GM12878 (cell line): ENCODE measurements at regions not wholly inside any gene's neighbourhood (a gene's known extent, or its start where the extent isn't known, plus 50 kb on each side); places are given as distances from the start of the nearest gene placed in this dataset.
A peak's percentile ranks its signal among the peaks of the same experiment; 100 is the strongest.

Source experiments
- ATAC-seq: fragments of 200-7000 bp; cut with Tn5 transposase; 3 replicates; pipeline ENCODE4 v1.9.1; 2020; ENCODE audit warnings: mild to moderate bottlenecking, moderate library complexity
- BruUV-seq: library from RNA; stranded (reverse); fragments of 400-500 nt; replicated peaks from 2 replicates; lab custom pipeline; 2021; lab: Mats Ljungman, UMichigan
- CTCF ChIA-PET: fragments of 300-600 bp; sonication (Branson Sonifier 250); formaldehyde crosslinking; extraction: SDS; loops from one replicate; lab custom pipeline; 2021; ENCODE audit warnings: inconsistent platforms; lab: Yijun Ruan, JAX
- POLR2A ChIA-PET: fragments of 350-600 bp; formaldehyde crosslinking; extraction: SDS; loops from one replicate; lab custom pipeline; 2021; ENCODE audit warnings: inconsistent platforms; lab: Charles Lee
- RAD21 ChIA-PET: fragments of 300-600 bp; sonication (Branson Sonifier 250); formaldehyde crosslinking; loops from one replicate; lab custom pipeline; 2023; ENCODE audit warnings: antibody characterized with exemption; ENCODE audit not compliant: unreplicated experiment; lab: Charles Lee
- SMC1A ChIA-PET: fragments of 300-600 bp; sonication (Branson Sonifier 250); formaldehyde crosslinking; loops from one replicate; lab custom pipeline; 2023; ENCODE audit not compliant: unreplicated experiment, uncharacterized antibody; lab: Charles Lee
- DNase-seq: peaks from one replicate; pipeline ENCODE4 v3.0.0-alpha.2; 2011; ENCODE audit warnings: low read depth, low spot score
- FAIRE-seq: peaks from 3 replicates; lab custom pipeline; 2011; peaks lifted over from hg19 to GRCh38; lab: Jason Lieb, UNC
- H2AFZ ChIP-seq: 2 replicates; pipeline ENCODE4 v1.6.0; 2011; ENCODE audit warnings: low read depth, low read length, control low read depth; ENCODE audit not compliant: control insufficient read depth
- H3K27ac ChIP-seq: 2 replicates; pipeline ENCODE4 v1.5.1; 2011; ENCODE audit warnings: control low read depth; ENCODE audit not compliant: control insufficient read depth, insufficient read depth
- H3K27me3 ChIP-seq, 2 experiments: replicated peaks in 1 of 2; 2 replicates each; pipeline versions ENCODE4 v1.6.0 to v1.6.1; 2011; ENCODE audit warnings: low read length in 1 of 2; ENCODE audit not compliant: control insufficient read depth in 2 of 2, insufficient read depth in 2 of 2
- H3K36me3 ChIP-seq, 2 experiments: 2 replicates each; pipeline ENCODE4 v1.5.1; 2011; ENCODE audit warnings: low read length in 1 of 2; ENCODE audit not compliant: control insufficient read depth in 2 of 2, insufficient read depth in 2 of 2
- H3K4me1 ChIP-seq: 2 replicates; pipeline ENCODE4 v1.6.1; 2011; ENCODE audit warnings: mild to moderate bottlenecking, low read length, moderate library complexity, mixed read lengths; ENCODE audit not compliant: control insufficient read depth, insufficient read depth
- H3K4me2 ChIP-seq: 2 replicates; pipeline ENCODE4 v1.6.0; 2011; ENCODE audit warnings: control low read depth; ENCODE audit not compliant: control insufficient read depth, insufficient read depth
- H3K4me3 ChIP-seq: fragments of 200-600 bp; sonication (generic); 2 replicates; pipeline ENCODE4 v1.5.1; 2016
- H3K79me2 ChIP-seq: 2 replicates; pipeline ENCODE4 v1.6.0; 2011; ENCODE audit warnings: low read length; ENCODE audit not compliant: control insufficient read depth, insufficient read depth
- H3K9ac ChIP-seq: 2 replicates; pipeline ENCODE4 v1.8.0; 2011; ENCODE audit warnings: low read length, control low read depth, mixed read lengths; ENCODE audit not compliant: control insufficient read depth, insufficient read depth
- H3K9me3 ChIP-seq: replicated peaks from 3 replicates; pipeline ENCODE4 v1.5.1; 2011; ENCODE audit warnings: mild to moderate bottlenecking, low read length; ENCODE audit not compliant: control insufficient read depth, insufficient read depth
- H4K20me1 ChIP-seq: 2 replicates; pipeline ENCODE4 v1.6.0; 2011; ENCODE audit not compliant: control insufficient read depth, insufficient read depth
- BMI1 ChIP-seq: fragments of 450-650 bp; IDR thresholded peaks from 2 replicates; pipeline ENCODE4 v1.6.1; 2016; ENCODE audit warnings: mild to moderate bottlenecking, moderate library complexity, borderline replicate concordance
- ELK1 ChIP-seq: IDR thresholded peaks from 2 replicates; pipeline ENCODE4 v1.6.1; 2012; ENCODE audit warnings: low read depth, low read length, improper control_type of control experiment
- NR2C1 ChIP-seq: fragments of 450-650 bp; IDR thresholded peaks from 2 replicates; pipeline ENCODE4 v1.6.1; 2017; ENCODE audit warnings: antibody characterized with exemption, mild to moderate bottlenecking, moderate library complexity
- PAX5 ChIP-seq: IDR thresholded peaks from 2 replicates; pipeline ENCODE4 v1.6.1; 2011; ENCODE audit warnings: low read depth, low read length, borderline replicate concordance
- SIX5 ChIP-seq: IDR thresholded peaks from 2 replicates; pipeline ENCODE4 v1.6.1; 2011; ENCODE audit warnings: mild to moderate bottlenecking, low read depth, low read length, moderate library complexity; ENCODE audit not compliant: severe bottlenecking
- TCF12 ChIP-seq: IDR thresholded peaks from 2 replicates; pipeline ENCODE4 v1.6.1; 2011; ENCODE audit warnings: low read depth, mild to moderate bottlenecking, low read length
- WGBS: methylation state at CpG from one replicate; pipeline ENCODE4 v1.1.6; 2016; ENCODE audit warnings: low lambda C conversion rate; ENCODE audit not compliant: insufficient replicate concordance, insufficient coverage; ENCODE audit errors: missing lambda C conversion rate; 5-methylcytosine and 5-hydroxymethylcytosine counted together
- in situ Hi-C: fragments of 300-500 bp; cut with MboI; formaldehyde crosslinking; loops from 9 replicates; pipeline ENCODE4 v1.14.3; 2018; ENCODE audit warnings: mixed read lengths
- intact Hi-C: fragments of 100-400 bp; cut with micrococcal nuclease; formaldehyde crosslinking; loops from one replicate; pipeline ENCODE4 v1.14.2; 2022; ENCODE audit not compliant: unreplicated experiment
- TF ChIP-seq, protein P1 (sequence below), 3 experiments: IDR thresholded peaks in 2 of 3; conservative IDR thresholded peaks in 1 of 3; 2 replicates each; pipeline ENCODE4 v1.5.1; 2011; ENCODE audit warnings: low read depth in 3 of 3, low read length in 3 of 3, mild to moderate bottlenecking in 3 of 3, control low read depth in 2 of 3, moderate library complexity in 2 of 3, inconsistent platforms in 1 of 3, mixed read lengths in 1 of 3; ENCODE audit not compliant: control insufficient read depth in 2 of 3, insufficient read depth in 1 of 3; ENCODE audit errors: extremely low read depth in 1 of 3

- Histone ChIP-seq H3K27me3 (no peaks in the 10 kb centered on the region), H3K4me2 (no peak overlapping the region), H3K4me3 (no peak overlapping the region), H4K20me1 (no peaks in the 10 kb centered on the region), H3K4me1 (no peaks in the 10 kb centered on the region), H3K27ac (no peak overlapping the region), H3K36me3 (no peaks in the 10 kb centered on the region), H3K79me2 (no peaks in the 10 kb centered on the region), H3K9me3 (no peaks in the 10 kb centered on the region), H3K9ac (no peak overlapping the region), H2AFZ (no peak overlapping the region)
- CTCF ChIA-PET, result no interaction called here
- in situ Hi-C loops (no loop called here), intact Hi-C loops (no loop called here)
- no peak for DNase-seq
- SMC1A ChIA-PET, result no interaction called here
- no TSS peak for BruUV-seq
- no peak for ATAC-seq
- RAD21 ChIA-PET, result no interaction called here
- no peak for TF ChIP-seq BMI1
- TF ChIP-seq, protein P1, sequence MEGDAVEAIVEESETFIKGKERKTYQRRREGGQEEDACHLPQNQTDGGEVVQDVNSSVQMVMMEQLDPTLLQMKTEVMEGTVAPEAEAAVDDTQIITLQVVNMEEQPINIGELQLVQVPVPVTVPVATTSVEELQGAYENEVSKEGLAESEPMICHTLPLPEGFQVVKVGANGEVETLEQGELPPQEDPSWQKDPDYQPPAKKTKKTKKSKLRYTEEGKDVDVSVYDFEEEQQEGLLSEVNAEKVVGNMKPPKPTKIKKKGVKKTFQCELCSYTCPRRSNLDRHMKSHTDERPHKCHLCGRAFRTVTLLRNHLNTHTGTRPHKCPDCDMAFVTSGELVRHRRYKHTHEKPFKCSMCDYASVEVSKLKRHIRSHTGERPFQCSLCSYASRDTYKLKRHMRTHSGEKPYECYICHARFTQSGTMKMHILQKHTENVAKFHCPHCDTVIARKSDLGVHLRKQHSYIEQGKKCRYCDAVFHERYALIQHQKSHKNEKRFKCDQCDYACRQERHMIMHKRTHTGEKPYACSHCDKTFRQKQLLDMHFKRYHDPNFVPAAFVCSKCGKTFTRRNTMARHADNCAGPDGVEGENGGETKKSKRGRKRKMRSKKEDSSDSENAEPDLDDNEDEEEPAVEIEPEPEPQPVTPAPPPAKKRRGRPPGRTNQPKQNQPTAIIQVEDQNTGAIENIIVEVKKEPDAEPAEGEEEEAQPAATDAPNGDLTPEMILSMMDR (IDR thresholded peaks at IDR 0.05 in 2 of 3, conservative IDR thresholded peaks at IDR 0.05 in 1 of 3; ENCODE audit: control insufficient read depth in 2 of 3, extremely low read depth in 1 of 3, insufficient read depth in 1 of 3, low read depth in 3 of 3, low read length in 3 of 3), result 0 out of 6 replicates have a peak, but pooled peaks of 1 of the 3 experiments have one; percentile 8
- FAIRE-seq, result no peak
- POLR2A ChIA-PET, result no interaction called here
- 0% methylated on average over 1 of the region's 1 CpG for WGBS
These were observed 623.2 kb upstream of the FAM174A start for GRCh38 chr5:99911971-99912370.

- POLR2A ChIA-PET, result no interaction called here
- 42% methylated on average over 1 of the region's 1 CpG for WGBS
- TF ChIP-seq ELK1, result no peak
- no peak for TF ChIP-seq NR2C1
- TF ChIP-seq TCF12, result no peak
- no peak for TF ChIP-seq PAX5
- TF ChIP-seq SIX5, result no peak
These were observed 628.4 kb upstream of the FAM174A start for GRCh38 chr5:99906776-99907175.

More at GRCh38 chr5:99906776-99907175, 628.4 kb upstream of the FAM174A start:
- Histone ChIP-seq H2AFZ (no peak overlapping the region), H3K36me3 (no peaks in the 10 kb centered on the region), H3K27ac (no peak overlapping the region), H3K79me2 (no peaks in the 10 kb centered on the region), H3K9me3 (no peaks in the 10 kb centered on the region), H3K4me2 (no peak overlapping the region), H4K20me1 (no peaks in the 10 kb centered on the region), H3K9ac (no peak overlapping the region), H3K4me1 (no peaks in the 10 kb centered on the region), H3K4me3 (no peak overlapping the region), H3K27me3 (no peaks in the 10 kb centered on the region)
- CTCF ChIA-PET, result interaction anchor here (1.4 kb wide), 1 partner anchor 10 kb away, joined by 3 read pairs; no protein-coding TSS in a partner anchor
- no peak for ATAC-seq
- RAD21 ChIA-PET, result no interaction called here
- SMC1A ChIA-PET, result interaction anchor here (0.7 kb wide), 1 partner anchor 1020 kb away, joined by 3 read pairs; no protein-coding TSS in a partner anchor
- no peak for DNase-seq
- in situ Hi-C loops, result no loop called here
- no TSS peak for BruUV-seq
- no peak for FAIRE-seq
- intact Hi-C loops, result no loop called here
